C4-2B (cell line): ENCODE measurements at regions not wholly inside any gene's neighbourhood (a gene's known extent, or its start where the extent isn't known, plus 50 kb on each side); places are given as distances from the start of the nearest gene placed in this dataset.

Experiments used
- CTCF ChIP-seq: fragments of 450-650 bp; conservative IDR thresholded peaks from 2 replicates; pipeline ENCODE4 v1.5.1; 2017; ENCODE audit warnings: mild to moderate bottlenecking
- ZFX ChIP-seq: fragments of 450-650 bp; IDR thresholded peaks from 2 replicates; pipeline ENCODE4 v1.6.1; 2017

DNA sequence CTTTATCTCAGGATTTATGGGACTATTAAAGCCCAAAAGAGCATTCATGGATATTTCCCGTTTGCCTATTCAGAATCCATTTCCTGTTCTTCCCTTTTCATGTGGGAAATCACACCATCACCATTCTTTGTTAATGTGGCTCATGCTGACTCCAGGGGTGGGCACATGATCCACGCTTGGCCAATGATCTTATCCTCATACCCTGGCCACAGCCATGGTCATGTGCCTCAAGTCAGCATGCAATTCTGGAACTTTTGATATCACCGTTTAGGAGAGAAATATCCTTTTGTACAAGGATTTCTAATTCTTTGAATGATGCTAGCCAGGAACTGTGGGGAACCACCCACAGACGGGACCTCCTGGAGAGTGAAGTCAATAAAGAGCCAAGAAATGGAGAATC, 272.2 kb downstream of the PRELID2 start:
- TF ChIP-seq CTCF = no peak
- TF ChIP-seq ZFX = no peak
